ENCODE measurements at regions not wholly inside any gene's neighbourhood (a gene's known extent, or its start where the extent isn't known, plus 50 kb on each side); places are given as distances from the start of the nearest gene placed in this dataset.

- ATAC-seq = no peak
- Mint-ChIP-seq H3K9me3 (peaks cover 19 to 30% of the 10 kb centered on the region in 2 donors), H3K36me3 (peaks cover 6 to 17% of the 10 kb centered on the region in 2 donors), H3K27ac (no peak overlapping the region)
- no peak for DNase-seq (ENCODE audit: low spot score in 2 of 2)
Measured at GRCh38 chr5:12794476-12795332, 890.5 kb upstream of the CTNND2 start.

- H3K9me3 Mint-ChIP-seq = peaks cover 19 to 34% of the 10 kb centered on the region in 2 donors
- DNase-seq (ENCODE audit: low spot score in 2 of 2) (no peak), ATAC-seq (no peak)
- peaks cover 6 to 17% of the 10 kb centered on the region in 2 donors for H3K36me3 Mint-ChIP-seq
- no peak overlapping the region for H3K27ac Mint-ChIP-seq
Measured at GRCh38 chr5:12793373-12793772, 889.1 kb upstream of the CTNND2 start.

GRCh38 chr5:12780536-12780935 is 876.3 kb upstream of the CTNND2 start:
- Mint-ChIP-seq H3K27ac (no peak overlapping the region), H3K36me3 (no peaks in the 10 kb centered on the region), H3K9me3 (peaks cover 5 to 8% of the 10 kb centered on the region in 2 donors)
- ATAC-seq (no peak), DNase-seq (ENCODE audit: low spot score in 2 of 2) (no peak)

- DNase-seq (ENCODE audit: low spot score in 2 of 2) = no peak
- Mint-ChIP-seq H3K27ac (no peak overlapping the region), H3K9me3 (peaks cover 5 to 13% of the 10 kb centered on the region in 2 donors), H3K36me3 (no peaks in the 10 kb centered on the region)
- ATAC-seq = no peak
Measured at GRCh38 chr5:12777342-12777741, 873.1 kb upstream of the CTNND2 start.

- H3K27ac Mint-ChIP-seq = no peak overlapping the region
- DNase-seq (ENCODE audit: low spot score in 2 of 2) (no peak), ATAC-seq (no peak)
- no peaks in the 10 kb centered on the region for H3K36me3 Mint-ChIP-seq
- peaks cover 0 to 8% of the 10 kb centered on the region in 2 donors for H3K9me3 Mint-ChIP-seq
Measured at GRCh38 chr5:12772276-12772675, 868.0 kb upstream of the CTNND2 start.

GRCh38 chr5:12759377-12759776 is 855.1 kb upstream of the CTNND2 start:
- H3K27ac Mint-ChIP-seq = no peak overlapping the region
- no peak for ATAC-seq
- no peak for DNase-seq (ENCODE audit: low spot score in 2 of 2)
- H3K36me3 Mint-ChIP-seq = no peaks in the 10 kb centered on the region
- H3K9me3 Mint-ChIP-seq = peaks cover 5 to 13% of the 10 kb centered on the region in 2 donors

- H3K36me3 Mint-ChIP-seq = no peaks in the 10 kb centered on the region
- no peak overlapping the region for H3K27ac Mint-ChIP-seq
Measured at GRCh38 chr5:12757035-12757434, 852.8 kb upstream of the CTNND2 start.

GRCh38 chr5:12745537-12745936 is 841.3 kb upstream of the CTNND2 start:
- Mint-ChIP-seq H3K36me3 (peaks cover 0 to 7% of the 10 kb centered on the region in 2 donors), H3K9me3 (peaks cover 4 to 11% of the 10 kb centered on the region in 2 donors), H3K27ac (no peak overlapping the region)
- ATAC-seq (no peak), DNase-seq (ENCODE audit: low spot score in 2 of 2) (no peak)

More at GRCh38 chr5:12757035-12757434, 852.8 kb upstream of the CTNND2 start:
- peaks cover 5 to 14% of the 10 kb centered on the region in 2 donors for H3K9me3 Mint-ChIP-seq
- ATAC-seq = no peak
- DNase-seq (ENCODE audit: low spot score in 2 of 2) = no peak

- H3K27ac Mint-ChIP-seq = no peak overlapping the region
- ATAC-seq = no peak
- peaks cover 9 to 14% of the 10 kb centered on the region in 2 donors for H3K9me3 Mint-ChIP-seq
- DNase-seq (ENCODE audit: low spot score in 2 of 2) = no peak
- peaks cover 0 to 7% of the 10 kb centered on the region in 2 donors for H3K36me3 Mint-ChIP-seq
Measured at GRCh38 chr5:12743582-12743981, 839.3 kb upstream of the CTNND2 start.

- H3K9me3 Mint-ChIP-seq = peaks cover 18 to 27% of the 10 kb centered on the region in 2 donors
Measured at GRCh38 chr5:12730354-12730753, 826.1 kb upstream of the CTNND2 start.

GRCh38 chr5:12716664-12717063 is 812.4 kb upstream of the CTNND2 start:
- Mint-ChIP-seq H3K9me3 (peaks cover 7 to 10% of the 10 kb centered on the region in 2 donors), H3K27ac (no peak overlapping the region), H3K36me3 (peaks cover 0 to 4% of the 10 kb centered on the region in 2 donors)
- no peak for ATAC-seq
- DNase-seq (ENCODE audit: low spot score in 2 of 2) = no peak

More at GRCh38 chr5:12730354-12730753, 826.1 kb upstream of the CTNND2 start:
- Mint-ChIP-seq H3K27ac (no peak overlapping the region), H3K36me3 (peaks cover 0 to 6% of the 10 kb centered on the region in 2 donors)
- no peak for DNase-seq (ENCODE audit: low spot score in 2 of 2)
- no peak for ATAC-seq

- H3K9me3 Mint-ChIP-seq = peaks cover 7 to 19% of the 10 kb centered on the region in 2 donors
- no peak overlapping the region for H3K27ac Mint-ChIP-seq
- ATAC-seq = no peak
- no peak for DNase-seq (ENCODE audit: low spot score in 2 of 2)
- H3K36me3 Mint-ChIP-seq = no peaks in the 10 kb centered on the region
Measured at GRCh38 chr5:12707560-12707959, 803.3 kb upstream of the CTNND2 start.

- DNase-seq (ENCODE audit: low spot score in 2 of 2) = no peak
- H3K27ac Mint-ChIP-seq = no peak overlapping the region
- no peak for ATAC-seq
- peaks cover 13 to 22% of the 10 kb centered on the region in 2 donors for H3K9me3 Mint-ChIP-seq
- no peaks in the 10 kb centered on the region for H3K36me3 Mint-ChIP-seq
Measured at GRCh38 chr5:12704955-12705354, 800.7 kb upstream of the CTNND2 start.

- Mint-ChIP-seq H3K9me3 (peaks cover 17 to 22% of the 10 kb centered on the region in 2 donors), H3K27ac (no peak overlapping the region), H3K36me3 (no peaks in the 10 kb centered on the region)
- DNase-seq (ENCODE audit: low spot score in 2 of 2) (no peak), ATAC-seq (no peak)
Measured at GRCh38 chr5:12703254-12703653, 799.0 kb upstream of the CTNND2 start.

- Mint-ChIP-seq H3K27ac (no peak overlapping the region), H3K9me3 (peaks cover 12 to 18% of the 10 kb centered on the region in 2 donors), H3K36me3 (peaks cover 0 to 7% of the 10 kb centered on the region in 2 donors)
- DNase-seq (ENCODE audit: low spot score in 2 of 2) = no peak
- ATAC-seq = no peak
Measured at GRCh38 chr5:12695651-12696050, 791.4 kb upstream of the CTNND2 start.

GRCh38 chr5:12691330-12691729 is 787.1 kb upstream of the CTNND2 start:
- H3K27ac Mint-ChIP-seq = no peak overlapping the region
- peaks cover 21 to 34% of the 10 kb centered on the region in 2 donors for H3K9me3 Mint-ChIP-seq
- ATAC-seq = no peak
- DNase-seq (ENCODE audit: low spot score in 2 of 2) = no peak
- peaks cover 0 to 18% of the 10 kb centered on the region in 2 donors for H3K36me3 Mint-ChIP-seq

- H3K9me3 Mint-ChIP-seq = peaks cover 21 to 30% of the 10 kb centered on the region in 2 donors
- ATAC-seq = no peak
- peaks cover 0 to 18% of the 10 kb centered on the region in 2 donors for H3K36me3 Mint-ChIP-seq
- DNase-seq (ENCODE audit: low spot score in 2 of 2) = no peak
- no peak overlapping the region for H3K27ac Mint-ChIP-seq
Measured at GRCh38 chr5:12690361-12690760, 786.1 kb upstream of the CTNND2 start.

GRCh38 chr5:12683249-12683648 is 779.0 kb upstream of the CTNND2 start:
- DNase-seq (ENCODE audit: low spot score in 2 of 2) (no peak), ATAC-seq (no peak)
- no peak overlapping the region for H3K27ac Mint-ChIP-seq
- no peaks in the 10 kb centered on the region for H3K36me3 Mint-ChIP-seq
- H3K9me3 Mint-ChIP-seq = peaks cover under 1 to 6% of the 10 kb centered on the region in 2 donors
